ENCODE measurements at regions not wholly inside any gene's neighbourhood (a gene's known extent, or its start where the extent isn't known, plus 50 kb on each side); places are given as distances from the start of the nearest gene placed in this dataset.

GRCh38 chr3:1583044-1583443 is 490.2 kb downstream of the CNTN6 start:
- intact Hi-C loops (cut with DNase I), result no loop called here
- no peaks in the 10 kb centered on the region for H3K27me3 ChIP-seq
- H3K9me3 ChIP-seq (replicated peaks in 1 of 3), result no peaks in the 10 kb centered on the region
- no peaks in the 10 kb centered on the region for H3K36me3 ChIP-seq (replicated peaks in 1 of 2)
- DNase-seq, result no peak
- no peaks in the 10 kb centered on the region for H3K4me1 ChIP-seq (replicated peaks in 1 of 2)
- WGBS, 4 donors, result 80 to 95% (median 95%) methylated on average over 2 to 10 of the region's 10 CpGs; no CpG with 5 or more reads in 1 of the 4 donors
- TF ChIP-seq POLR2A (IDR thresholded peaks at IDR 0.05), result no peak
- no peak for TF ChIP-seq CTCF (IDR thresholded peaks at IDR 0.05)
- H3K27ac ChIP-seq, result no peak overlapping the region
- no peak overlapping the region for H3K4me3 ChIP-seq

GRCh38 chr3:1587426-1587825 is 494.6 kb downstream of the CNTN6 start:
- WGBS, 4 donors, result 50 to 100% (median 61%) methylated on average over 1 of the region's 1 CpG
- Histone ChIP-seq H3K4me1 (replicated peaks in 1 of 2) (no peaks in the 10 kb centered on the region), H3K9me3 (replicated peaks in 1 of 3) (no peaks in the 10 kb centered on the region), H3K27ac (no peak overlapping the region), H3K36me3 (replicated peaks in 1 of 2) (no peaks in the 10 kb centered on the region), H3K27me3 (no peaks in the 10 kb centered on the region), H3K4me3 (no peak overlapping the region)
- intact Hi-C loops (cut with DNase I), result no loop called here
- no peak for DNase-seq
- no peak for TF ChIP-seq POLR2A (IDR thresholded peaks at IDR 0.05)
- no peak for TF ChIP-seq CTCF (IDR thresholded peaks at IDR 0.05)

- WGBS, 4 donors, result 56 to 61% (median 57%) methylated on average over 4 of the region's 4 CpGs
- H3K36me3 ChIP-seq (replicated peaks in 1 of 2), result no peaks in the 10 kb centered on the region
- no peak for TF ChIP-seq POLR2A (IDR thresholded peaks at IDR 0.05)
- H3K4me3 ChIP-seq, result no peak overlapping the region
- no peaks in the 10 kb centered on the region for H3K27me3 ChIP-seq
- H3K9me3 ChIP-seq (replicated peaks in 1 of 3), result no peaks in the 10 kb centered on the region
- intact Hi-C loops (cut with DNase I), result no loop called here
- H3K27ac ChIP-seq, result no peak overlapping the region
- H3K4me1 ChIP-seq (replicated peaks in 1 of 2), result no peaks in the 10 kb centered on the region
- no peak for DNase-seq
Observed at GRCh38 chr3:1591327-1592028, 498.7 kb downstream of the CNTN6 start.

DNA sequence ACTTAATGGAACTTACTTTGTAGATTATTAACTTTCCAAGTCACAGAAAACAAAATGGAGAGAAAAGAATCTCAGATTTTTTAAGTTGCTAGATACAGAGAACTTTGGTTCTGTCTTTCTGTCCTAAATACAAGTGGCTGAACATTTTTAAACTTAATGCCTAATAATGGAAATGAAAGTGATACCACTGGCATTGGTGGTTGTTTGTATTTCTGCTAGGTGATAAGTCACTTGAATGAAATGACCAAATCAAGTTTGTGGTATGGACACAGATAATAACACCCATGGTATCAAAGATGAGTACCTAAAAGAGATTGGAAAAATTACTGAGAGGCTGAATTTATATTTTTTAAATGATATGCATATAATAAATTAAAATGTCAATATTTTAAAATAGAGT is 502.1 kb downstream of the CNTN6 start:
- no peak for DNase-seq
- no peak overlapping the region for H3K27ac ChIP-seq
- no peaks in the 10 kb centered on the region for H3K9me3 ChIP-seq (replicated peaks in 1 of 3)
- TF ChIP-seq CTCF (IDR thresholded peaks at IDR 0.05), result no peak
- no peak for TF ChIP-seq POLR2A (IDR thresholded peaks at IDR 0.05)
- H3K4me1 ChIP-seq (replicated peaks in 1 of 2), result no peaks in the 10 kb centered on the region
- H3K4me3 ChIP-seq, result no peak overlapping the region
- intact Hi-C loops (cut with DNase I), result no loop called here
- H3K27me3 ChIP-seq, result no peaks in the 10 kb centered on the region
- no peaks in the 10 kb centered on the region for H3K36me3 ChIP-seq (replicated peaks in 1 of 2)

GRCh38 chr3:1600206-1600605 is 498.5 kb upstream of the CNTN4 start:
- no peak overlapping the region for H3K27ac ChIP-seq
- TF ChIP-seq POLR2A (IDR thresholded peaks at IDR 0.05) (no peak), CTCF (IDR thresholded peaks at IDR 0.05) (no peak)
- no peaks in the 10 kb centered on the region for H3K36me3 ChIP-seq (replicated peaks in 1 of 2)
- H3K9me3 ChIP-seq (replicated peaks in 1 of 3), result no peaks in the 10 kb centered on the region
- no peak overlapping the region for H3K4me3 ChIP-seq
- H3K27me3 ChIP-seq, result no peaks in the 10 kb centered on the region
- intact Hi-C loops (cut with DNase I), result no loop called here
- no peak for DNase-seq
- no peaks in the 10 kb centered on the region for H3K4me1 ChIP-seq (replicated peaks in 1 of 2)
- WGBS, 4 donors, result 77 to 100% (median 85%) methylated on average over 1 to 8 of the region's 8 CpGs

Measured in adrenal gland (tissue), 9 donors.